ENCODE measurements at regions not wholly inside any gene's neighbourhood (a gene's known extent, or its start where the extent isn't known, plus 50 kb on each side); places are given as distances from the start of the nearest gene placed in this dataset.

DNA sequence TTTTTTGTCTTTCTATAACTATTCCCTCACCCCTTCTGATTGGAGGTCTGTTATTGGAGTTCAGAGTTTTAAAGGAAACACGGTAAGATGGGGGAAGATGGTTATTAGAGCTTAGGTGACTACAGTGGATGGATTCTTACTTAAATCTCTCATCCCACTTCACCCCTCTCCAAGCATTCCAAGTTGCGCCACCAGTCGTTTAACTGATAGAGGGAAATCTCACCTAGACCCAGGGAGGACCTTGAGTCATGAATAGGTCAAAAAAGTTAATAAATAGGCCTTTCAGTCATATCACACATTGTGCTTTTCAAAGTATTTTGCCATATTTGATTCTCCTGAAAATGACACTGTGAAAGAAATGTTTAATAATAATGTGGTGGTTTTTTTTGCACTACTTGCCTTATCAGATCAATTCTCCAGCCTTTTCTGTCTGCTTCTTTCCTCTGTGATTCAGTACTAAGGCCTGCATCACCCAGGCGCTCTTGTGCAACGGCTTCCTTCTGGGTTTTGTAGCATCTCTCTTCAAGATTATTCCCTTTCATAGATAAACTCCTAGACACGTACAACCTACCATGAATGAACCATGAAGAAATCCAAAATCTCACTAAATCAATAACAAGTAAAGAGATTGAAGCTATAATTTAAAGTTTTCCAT, 100.4 kb upstream of the TGFBR2 start:
- H3K9me3 ChIP-seq (ENCODE audit: control insufficient read depth, insufficient read depth, low read depth, low read length): no peaks in the 10 kb centered on the region
- no peak overlapping the region for H3K4me3 ChIP-seq (ENCODE audit: low read depth in 2 of 2, low read length in 2 of 2)
- intact Hi-C loops (cut with micrococcal nuclease; ENCODE audit: unreplicated experiment): no loop called here
- DNase-seq (ENCODE audit: low read depth, low spot score) (no peak), ATAC-seq (no peak)
- no peaks in the 10 kb centered on the region for H3K36me3 ChIP-seq (ENCODE audit: control insufficient read depth, insufficient read depth, low read length)
- H3K4me1 ChIP-seq (ENCODE audit: control insufficient read depth, insufficient read depth, low read length): no peaks in the 10 kb centered on the region
- TF ChIP-seq TCF7L2 (IDR thresholded peaks at IDR 0.05; ENCODE audit: low read depth, low read length) (no peak), SIN3A (IDR thresholded peaks at IDR 0.05; ENCODE audit: borderline replicate concordance, insufficient read depth, low read depth, low read length) (no peak), POLR2AphosphoS5 (IDR thresholded peaks at IDR 0.05; ENCODE audit: low read depth, low read length) (no peak), REST (IDR thresholded peaks at IDR 0.05; ENCODE audit: insufficient read depth in 1 of 2, low read depth in 2 of 2, low read length in 1 of 2) (no peak), CTCF (IDR thresholded peaks at IDR 0.05) (no peak)
- H3K27ac ChIP-seq (ENCODE audit: low read length): no peak overlapping the region
- no peaks in the 10 kb centered on the region for H3K27me3 ChIP-seq (ENCODE audit: control insufficient read depth, insufficient read depth, low read length)
- no TSS peak for BruUV-seq (replicated peaks)
- ChIA-PET POLR2A (no interaction called here), CTCF (no interaction called here)
- in situ Hi-C loops (cut with HindIII; ENCODE audit: low pct_unique_long_range_greater_than_20kb, low sequenced_read_pairs): no loop called here

GRCh38 chr3:30508339-30508738, 98.1 kb upstream of the TGFBR2 start:
- POLR2A ChIA-PET: no interaction called here
- Histone ChIP-seq H3K27ac (ENCODE audit: low read length) (no peak overlapping the region), H3K4me3 (ENCODE audit: low read depth in 2 of 2, low read length in 2 of 2) (no peak overlapping the region), H3K9me3 (ENCODE audit: control insufficient read depth, insufficient read depth, low read depth, low read length) (no peaks in the 10 kb centered on the region), H3K4me1 (ENCODE audit: control insufficient read depth, insufficient read depth, low read length) (no peaks in the 10 kb centered on the region), H3K27me3 (ENCODE audit: control insufficient read depth, insufficient read depth, low read length) (no peaks in the 10 kb centered on the region), H3K36me3 (ENCODE audit: control insufficient read depth, insufficient read depth, low read length) (no peaks in the 10 kb centered on the region)
- intact Hi-C loops (cut with micrococcal nuclease; ENCODE audit: unreplicated experiment) (no loop called here), in situ Hi-C loops (cut with HindIII; ENCODE audit: low pct_unique_long_range_greater_than_20kb, low sequenced_read_pairs) (no loop called here)
- CTCF ChIA-PET: no interaction called here
- TF ChIP-seq SIN3A (IDR thresholded peaks at IDR 0.05; ENCODE audit: borderline replicate concordance, insufficient read depth, low read depth, low read length) (no peak), POLR2AphosphoS5 (IDR thresholded peaks at IDR 0.05; ENCODE audit: low read depth, low read length) (no peak), CTCF (IDR thresholded peaks at IDR 0.05) (no peak), TCF7L2 (IDR thresholded peaks at IDR 0.05; ENCODE audit: low read depth, low read length) (no peak), REST (IDR thresholded peaks at IDR 0.05; ENCODE audit: insufficient read depth in 1 of 2, low read depth in 2 of 2, low read length in 1 of 2) (no peak)
- no TSS peak for BruUV-seq (replicated peaks)
- no peak for ATAC-seq
- no peak for DNase-seq (ENCODE audit: low read depth, low spot score)

Data from Panc1 (cell line).